ENCODE measurements at regions not wholly inside any gene's neighbourhood (a gene's known extent, or its start where the extent isn't known, plus 50 kb on each side); places are given as distances from the start of the nearest gene placed in this dataset.
A peak's percentile ranks its signal among the peaks of the same experiment; 100 is the strongest.
"Not testable (repeated sequence)": the region's sequence is repeated elsewhere in the genome, so short reads cannot be mapped to it uniquely, and the experiment has no call there.

GRCh38 chr1:60299581-60299980 lies 226.0 kb upstream of the C1orf87 start:
- DNase-seq, result no peak

- no peak for DNase-seq
These were observed 224.7 kb upstream of the C1orf87 start for GRCh38 chr1:60298290-60298689.

- no peak for DNase-seq
These were observed 223.2 kb upstream of the C1orf87 start for GRCh38 chr1:60296794-60297193.

GRCh38 chr1:60292140-60292539 lies 218.6 kb upstream of the C1orf87 start:
- DNase-seq, result no peak

- DNase-seq, result no peak
These were observed 216.8 kb upstream of the C1orf87 start for GRCh38 chr1:60290393-60290792.

GRCh38 chr1:60287536-60287935 lies 214.0 kb upstream of the C1orf87 start:
- no peak for DNase-seq

GRCh38 chr1:60283690-60284089 lies 210.1 kb upstream of the C1orf87 start:
- DNase-seq, result no peak

GRCh38 chr1:60281360-60281932 lies 207.9 kb upstream of the C1orf87 start:
- peak; percentile 87 for DNase-seq

GRCh38 chr1:60280819-60281218 lies 207.2 kb upstream of the C1orf87 start:
- peak; percentile 18 for DNase-seq

- DNase-seq, result peak; percentile 56
These were observed 206.7 kb upstream of the C1orf87 start for GRCh38 chr1:60280256-60280655.

GRCh38 chr1:60279798-60280197 lies 206.2 kb upstream of the C1orf87 start:
- DNase-seq, result no peak

GRCh38 chr1:60277269-60277668 lies 203.7 kb upstream of the C1orf87 start:
- peak; percentile 61 for DNase-seq

- no peak for DNase-seq
These were observed 201.1 kb upstream of the C1orf87 start for GRCh38 chr1:60274422-60275290.

- DNase-seq, result no peak
These were observed 199.6 kb upstream of the C1orf87 start for GRCh38 chr1:60273185-60273584.

- no peak for DNase-seq
These were observed 197.5 kb upstream of the C1orf87 start for GRCh38 chr1:60271041-60271440.

GRCh38 chr1:60268451-60268850 lies 194.9 kb upstream of the C1orf87 start:
- DNase-seq, result no peak

GRCh38 chr1:60265560-60266535 lies 192.3 kb upstream of the C1orf87 start:
- DNase-seq, result no peak

- no peak for DNase-seq
These were observed 189.1 kb upstream of the C1orf87 start for GRCh38 chr1:60262701-60263100.

- DNase-seq, result no peak
These were observed 184.0 kb upstream of the C1orf87 start for GRCh38 chr1:60257531-60257930.

- DNase-seq, result peak; percentile 15
These were observed 182.0 kb upstream of the C1orf87 start for GRCh38 chr1:60255565-60255964.

GRCh38 chr1:60251426-60251825 lies 177.9 kb upstream of the C1orf87 start:
- DNase-seq, result no peak

- DNase-seq, result not testable (repeated sequence)
These were observed 173.9 kb upstream of the C1orf87 start for GRCh38 chr1:60247467-60247866.

- DNase-seq, result no peak
These were observed 171.8 kb upstream of the C1orf87 start for GRCh38 chr1:60245324-60245723.

Data from NCI-H69 (cell line).